ENCODE measurements at regions not wholly inside any gene's neighbourhood (a gene's known extent, or its start where the extent isn't known, plus 50 kb on each side); places are given as distances from the start of the nearest gene placed in this dataset.

DNA sequence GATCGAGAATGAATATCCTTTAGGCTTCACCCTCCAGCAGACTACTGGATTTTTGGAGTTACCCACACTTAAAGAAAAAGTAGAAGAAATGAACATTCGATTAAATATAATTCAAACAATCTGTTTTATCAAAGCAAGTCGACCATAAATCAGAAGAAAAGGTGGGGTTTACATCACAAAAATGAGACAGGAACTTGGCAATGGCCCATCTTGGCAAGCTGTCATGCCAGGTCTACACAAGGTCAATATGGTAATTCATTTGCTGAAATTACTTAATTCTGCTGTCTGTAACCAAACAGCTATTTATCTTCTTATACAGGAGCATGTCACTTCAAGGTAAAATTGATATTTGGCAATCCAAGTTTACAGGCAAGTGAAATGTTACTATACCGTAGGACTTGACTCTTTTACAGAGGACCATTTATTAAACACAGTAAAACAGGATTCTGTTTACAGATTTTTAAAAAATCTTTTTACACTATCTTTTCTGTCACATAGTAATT is 640.6 kb upstream of the NRP1 start:
- TF ChIP-seq POLR2A (IDR thresholded peaks at IDR 0.05; ENCODE audit: low read depth, low read length) (no peak), PAX5 (IDR thresholded peaks at IDR 0.05; ENCODE audit: insufficient read depth, low read length, severe bottlenecking) (no peak), TAF1 (IDR thresholded peaks at IDR 0.05; ENCODE audit: low read depth, low read length) (no peak), POLR2AphosphoS5 (IDR thresholded peaks at IDR 0.05; ENCODE audit: low read depth, low read length) (no peak), POU2F2 (IDR thresholded peaks at IDR 0.05; ENCODE audit: low read depth, low read length) (no peak), SPI1 (IDR thresholded peaks at IDR 0.05; ENCODE audit: low read depth, low read length) (no peak)

Measured in GM12891 (cell line).